ENCODE measurements at regions not wholly inside any gene's neighbourhood (a gene's known extent, or its start where the extent isn't known, plus 50 kb on each side); places are given as distances from the start of the nearest gene placed in this dataset.

DNA sequence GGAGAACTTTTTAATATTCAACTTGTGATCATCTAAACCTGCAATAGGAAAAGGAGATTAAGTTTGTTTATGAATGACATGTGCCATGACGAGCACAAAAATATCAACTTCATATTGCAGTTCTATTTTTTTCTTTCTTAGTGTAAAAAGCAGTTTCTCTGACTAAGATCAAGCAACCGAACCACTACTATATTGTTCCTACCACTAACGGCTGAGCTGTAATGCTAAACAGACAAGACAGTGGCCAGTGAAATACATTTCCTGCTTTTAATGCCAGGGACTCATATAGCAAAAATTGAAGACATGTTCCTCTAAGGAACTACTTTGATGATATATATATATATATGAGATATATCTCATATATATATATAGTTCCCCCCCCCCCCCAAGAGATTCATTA lies 1705.6 kb upstream of the TMEFF2 start:
- H3K4me3 Mint-ChIP-seq = no peak overlapping the region
- CTCF ChIA-PET = no interaction called here
- no peaks in the 10 kb centered on the region for H3K36me3 ChIP-seq (replicated peaks in 1 of 2; ENCODE audit: control extremely low read depth in 1 of 2, control insufficient read depth in 1 of 2, extremely low read depth in 1 of 2, insufficient read depth in 2 of 2, low read length in 1 of 2)
- no peaks in the 10 kb centered on the region for H3K79me2 ChIP-seq (ENCODE audit: control insufficient read depth, insufficient read depth, low read length)
- H3K27ac ChIP-seq (ENCODE audit: low read length in 2 of 2) = no peak overlapping the region
- no CpG with 5 or more reads among the region's 3 CpGs for WGBS (ENCODE audit: insufficient coverage)
- intact Hi-C loops (cut with micrococcal nuclease) = no loop called here
- H3K4me2 ChIP-seq (replicated peaks; ENCODE audit: low read depth, low read length, poor library complexity, severe bottlenecking) = no peak overlapping the region
- TF ChIP-seq EZH2 (IDR thresholded peaks at IDR 0.05; ENCODE audit: borderline replicate concordance, insufficient read depth, low read depth, low read length, poor library complexity, severe bottlenecking) = no peak
- TF ChIP-seq, protein P1, sequence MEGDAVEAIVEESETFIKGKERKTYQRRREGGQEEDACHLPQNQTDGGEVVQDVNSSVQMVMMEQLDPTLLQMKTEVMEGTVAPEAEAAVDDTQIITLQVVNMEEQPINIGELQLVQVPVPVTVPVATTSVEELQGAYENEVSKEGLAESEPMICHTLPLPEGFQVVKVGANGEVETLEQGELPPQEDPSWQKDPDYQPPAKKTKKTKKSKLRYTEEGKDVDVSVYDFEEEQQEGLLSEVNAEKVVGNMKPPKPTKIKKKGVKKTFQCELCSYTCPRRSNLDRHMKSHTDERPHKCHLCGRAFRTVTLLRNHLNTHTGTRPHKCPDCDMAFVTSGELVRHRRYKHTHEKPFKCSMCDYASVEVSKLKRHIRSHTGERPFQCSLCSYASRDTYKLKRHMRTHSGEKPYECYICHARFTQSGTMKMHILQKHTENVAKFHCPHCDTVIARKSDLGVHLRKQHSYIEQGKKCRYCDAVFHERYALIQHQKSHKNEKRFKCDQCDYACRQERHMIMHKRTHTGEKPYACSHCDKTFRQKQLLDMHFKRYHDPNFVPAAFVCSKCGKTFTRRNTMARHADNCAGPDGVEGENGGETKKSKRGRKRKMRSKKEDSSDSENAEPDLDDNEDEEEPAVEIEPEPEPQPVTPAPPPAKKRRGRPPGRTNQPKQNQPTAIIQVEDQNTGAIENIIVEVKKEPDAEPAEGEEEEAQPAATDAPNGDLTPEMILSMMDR (IDR thresholded peaks at IDR 0.05) = no peak
- H3K4me3 ChIP-seq (ENCODE audit: control extremely low read depth in 1 of 5, extremely low read depth in 1 of 5, insufficient read depth in 1 of 5, low read depth in 2 of 5, low read length in 4 of 5) = no peak overlapping the region
- H3K4me1 ChIP-seq (ENCODE audit: control insufficient read depth in 2 of 2, insufficient read depth in 2 of 2, low read length in 2 of 2) = no peaks in the 10 kb centered on the region
- peaks cover 2% of the 10 kb centered on the region for H3K9me3 Mint-ChIP-seq (ENCODE audit: insufficient read depth)
- H2AFZ ChIP-seq (ENCODE audit: insufficient read depth, low read depth, low read length, poor library complexity, severe bottlenecking) = no peak overlapping the region
- ATAC-seq (ENCODE audit: low read depth) (no peak), DNase-seq (no peak)
- no peaks in the 10 kb centered on the region for H3K4me1 Mint-ChIP-seq
- H3K9ac ChIP-seq (ENCODE audit: low read length) = no peak overlapping the region
- POLR2A ChIA-PET = no interaction called here
- no peaks in the 10 kb centered on the region for H3K27me3 Mint-ChIP-seq
- H3K27ac Mint-ChIP-seq = no peak overlapping the region
- H3K27me3 ChIP-seq (replicated peaks in 1 of 4; ENCODE audit: control extremely low read depth in 1 of 4, control insufficient read depth in 3 of 4, insufficient read depth in 4 of 4, low read length in 3 of 4) = no peaks in the 10 kb centered on the region
- no peaks in the 10 kb centered on the region for H4K20me1 ChIP-seq (ENCODE audit: control insufficient read depth, insufficient read depth, low read length, poor library complexity, severe bottlenecking)
- H3K9me3 ChIP-seq (ENCODE audit: control extremely low read depth in 1 of 3, control insufficient read depth in 2 of 3, insufficient read depth in 1 of 3, low read length in 2 of 3) = peaks cover 0 to 4% (median 0%) of the 10 kb centered on the region in 3 donors

DNA sequence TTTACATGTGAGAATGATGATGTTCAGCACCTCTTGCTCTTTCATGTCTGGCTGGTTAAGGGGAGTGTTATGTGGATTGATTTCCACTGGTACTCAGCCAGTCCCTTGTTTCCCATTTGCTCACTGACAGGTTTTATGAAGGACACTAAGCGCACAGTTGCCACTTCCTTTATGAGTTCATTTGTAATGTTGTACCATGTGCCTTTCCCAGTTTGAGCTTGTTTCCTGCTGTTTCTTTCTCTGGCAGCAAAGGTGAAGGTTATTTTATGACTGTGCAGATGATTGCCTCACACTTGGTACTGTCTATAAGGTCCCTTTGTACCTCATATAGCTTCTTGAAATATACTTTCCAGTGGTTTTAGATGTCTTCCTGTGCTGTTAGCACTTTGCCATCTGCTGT lies 1700.5 kb upstream of the TMEFF2 start:
- Histone ChIP-seq H3K4me2 (replicated peaks; ENCODE audit: low read depth, low read length, poor library complexity, severe bottlenecking) (no peak overlapping the region), H3K36me3 (replicated peaks in 1 of 2; ENCODE audit: control extremely low read depth in 1 of 2, control insufficient read depth in 1 of 2, extremely low read depth in 1 of 2, insufficient read depth in 2 of 2, low read length in 1 of 2) (no peaks in the 10 kb centered on the region), H2AFZ (ENCODE audit: insufficient read depth, low read depth, low read length, poor library complexity, severe bottlenecking) (no peak overlapping the region), H3K27ac (ENCODE audit: low read length in 2 of 2) (no peak overlapping the region), H3K9me3 (ENCODE audit: control extremely low read depth in 1 of 3, control insufficient read depth in 2 of 3, insufficient read depth in 1 of 3, low read length in 2 of 3) (no peaks in the 10 kb centered on the region), H3K4me3 (ENCODE audit: control extremely low read depth in 1 of 5, extremely low read depth in 1 of 5, insufficient read depth in 1 of 5, low read depth in 2 of 5, low read length in 4 of 5) (no peak overlapping the region), H3K4me1 (ENCODE audit: control insufficient read depth in 2 of 2, insufficient read depth in 2 of 2, low read length in 2 of 2) (no peaks in the 10 kb centered on the region), H3K9ac (ENCODE audit: low read length) (no peak overlapping the region), H3K27me3 (replicated peaks in 1 of 4; ENCODE audit: control extremely low read depth in 1 of 4, control insufficient read depth in 3 of 4, insufficient read depth in 4 of 4, low read length in 3 of 4) (no peaks in the 10 kb centered on the region), H4K20me1 (ENCODE audit: control insufficient read depth, insufficient read depth, low read length, poor library complexity, severe bottlenecking) (no peaks in the 10 kb centered on the region), H3K79me2 (ENCODE audit: control insufficient read depth, insufficient read depth, low read length) (no peaks in the 10 kb centered on the region)
- Mint-ChIP-seq H3K9me3 (ENCODE audit: insufficient read depth) (no peaks in the 10 kb centered on the region), H3K4me1 (no peaks in the 10 kb centered on the region), H3K4me3 (no peak overlapping the region), H3K27me3 (no peaks in the 10 kb centered on the region), H3K27ac (no peak overlapping the region)
- TF ChIP-seq, protein P1 (IDR thresholded peaks at IDR 0.05) = no peak
- no peak for TF ChIP-seq EZH2 (IDR thresholded peaks at IDR 0.05; ENCODE audit: borderline replicate concordance, insufficient read depth, low read depth, low read length, poor library complexity, severe bottlenecking)
- WGBS (ENCODE audit: insufficient coverage) = no CpG with 5 or more reads among the region's 1 CpG
- ChIA-PET CTCF (no interaction called here), POLR2A (no interaction called here)
- ATAC-seq (ENCODE audit: low read depth) (no peak), DNase-seq (no peak)
- intact Hi-C loops (cut with micrococcal nuclease) = no loop called here

Data from B cell (primary cell).